Activated T-cell treated with anti-CD3 and anti-CD28 coated beads, Interleukin-2, amount 50 U/mL, for 4 hours (primary cell): ENCODE measurements at regions not wholly inside any gene's neighbourhood (a gene's known extent, or its start where the extent isn't known, plus 50 kb on each side); places are given as distances from the start of the nearest gene placed in this dataset.
A peak's percentile ranks its signal among the peaks of the same experiment; 100 is the strongest.

ENCODE experiments used
- ATAC-seq, 2 donors: fragments of 200-7000 bp; cut with Tn5 transposase; one replicate each; pipeline ENCODE4 v1.10.0; 2021
- DNase-seq: peaks from one replicate; pipeline ENCODE4 v3.0.0-alpha.2; 2020
- H3K27me3 Mint-ChIP-seq: one replicate; pipeline ENCODE4 v1.8.0; 2021; ENCODE audit warnings: low read depth, mixed read lengths
- H3K36me3 Mint-ChIP-seq: one replicate; pipeline ENCODE4 v1.8.0; 2022; ENCODE audit warnings: mixed read lengths; ENCODE audit not compliant: insufficient read depth
- H3K4me1 Mint-ChIP-seq: one replicate; pipeline ENCODE4 v1.8.0; 2021; ENCODE audit warnings: low read depth, mixed read lengths
- H3K4me3 Mint-ChIP-seq: one replicate; pipeline ENCODE4 v1.8.0; 2021; ENCODE audit warnings: mild to moderate bottlenecking, moderate library complexity, mixed read lengths
- H3K9me3 Mint-ChIP-seq: one replicate; pipeline ENCODE4 v1.8.0; 2021; ENCODE audit warnings: mixed read lengths

GRCh38 chr1:239436286-239436685 is 49.9 kb downstream of the CHRM3 start:
- Mint-ChIP-seq H3K4me1 (no peaks in the 10 kb centered on the region), H3K9me3 (no peaks in the 10 kb centered on the region), H3K36me3 (no peaks in the 10 kb centered on the region), H3K27me3 (peaks cover 3% of the 10 kb centered on the region), H3K4me3 (no peak overlapping the region)
- DNase-seq (no peak), ATAC-seq (no peak)

DNA sequence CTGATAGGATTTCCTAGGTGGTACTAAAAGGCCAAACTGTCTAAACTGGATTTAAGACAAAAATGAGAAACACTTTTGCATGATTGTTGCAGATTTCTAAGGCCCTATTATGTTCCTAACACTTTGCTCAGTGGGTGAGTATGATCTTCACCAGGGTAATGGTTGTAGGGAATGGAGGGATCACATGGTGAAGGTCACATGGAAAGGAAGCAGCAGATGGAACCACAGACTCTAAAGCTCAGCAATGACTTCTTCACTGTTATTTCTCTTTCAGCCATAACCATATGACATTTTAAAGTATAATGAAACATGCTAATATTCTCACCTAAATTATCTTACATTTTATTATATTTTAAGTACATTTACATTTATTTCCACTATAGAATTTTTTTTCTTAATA is 51.5 kb downstream of the CHRM3 start:
- H3K27me3 Mint-ChIP-seq, result peaks cover 3% of the 10 kb centered on the region
- ATAC-seq (no peak), DNase-seq (no peak)
- H3K4me1 Mint-ChIP-seq, result no peaks in the 10 kb centered on the region
- no peak overlapping the region for H3K4me3 Mint-ChIP-seq
- no peaks in the 10 kb centered on the region for H3K9me3 Mint-ChIP-seq
- H3K36me3 Mint-ChIP-seq, result no peaks in the 10 kb centered on the region

DNA sequence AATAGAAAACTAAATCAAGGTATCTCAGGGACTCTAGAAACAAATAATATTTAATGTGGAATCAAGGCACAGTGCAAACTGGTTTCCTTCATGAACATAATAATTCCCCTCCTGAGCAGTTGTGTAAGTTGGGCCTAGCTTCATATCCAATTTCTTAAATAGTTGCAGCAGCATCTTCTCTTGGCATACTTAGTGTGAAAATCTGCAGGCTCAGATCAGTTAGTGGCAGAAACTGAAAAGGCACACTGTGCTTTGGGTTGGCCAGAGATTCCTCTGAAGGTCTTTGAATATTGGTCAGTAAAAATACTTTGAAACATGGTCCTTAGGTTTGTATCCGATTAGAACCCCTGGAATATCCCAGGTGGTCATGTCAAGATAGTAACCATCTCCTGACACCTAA is 52.5 kb downstream of the CHRM3 start:
- ATAC-seq (no peak), DNase-seq (no peak)
- H3K27me3 Mint-ChIP-seq, result peaks cover 3% of the 10 kb centered on the region

GRCh38 chr1:239443361-239443760 is 57.0 kb downstream of the CHRM3 start:
- ATAC-seq, result no peak
- H3K27me3 Mint-ChIP-seq, result no peaks in the 10 kb centered on the region
- no peak for DNase-seq
- H3K9me3 Mint-ChIP-seq, result no peaks in the 10 kb centered on the region
- H3K36me3 Mint-ChIP-seq, result no peaks in the 10 kb centered on the region
- H3K4me1 Mint-ChIP-seq, result no peaks in the 10 kb centered on the region
- H3K4me3 Mint-ChIP-seq, result no peak overlapping the region

More for the DNA sequence above, 52.5 kb downstream of the CHRM3 start:
- H3K4me1 Mint-ChIP-seq, result no peaks in the 10 kb centered on the region
- H3K4me3 Mint-ChIP-seq, result no peak overlapping the region
- H3K9me3 Mint-ChIP-seq, result no peaks in the 10 kb centered on the region
- H3K36me3 Mint-ChIP-seq, result no peaks in the 10 kb centered on the region

- DNase-seq (no peak), ATAC-seq (no peak)
- H3K4me1 Mint-ChIP-seq, result no peaks in the 10 kb centered on the region
- no peaks in the 10 kb centered on the region for H3K9me3 Mint-ChIP-seq
- no peaks in the 10 kb centered on the region for H3K27me3 Mint-ChIP-seq
- H3K36me3 Mint-ChIP-seq, result no peaks in the 10 kb centered on the region
- no peak overlapping the region for H3K4me3 Mint-ChIP-seq
Observed at GRCh38 chr1:239446611-239447010, 60.2 kb downstream of the CHRM3 start.

GRCh38 chr1:239448911-239449310 is 62.5 kb downstream of the CHRM3 start:
- Mint-ChIP-seq H3K36me3 (no peaks in the 10 kb centered on the region), H3K27me3 (no peaks in the 10 kb centered on the region), H3K9me3 (no peaks in the 10 kb centered on the region), H3K4me1 (no peaks in the 10 kb centered on the region), H3K4me3 (no peak overlapping the region)
- DNase-seq (no peak), ATAC-seq (no peak)

GRCh38 chr1:239455743-239456142 is 69.4 kb downstream of the CHRM3 start:
- Mint-ChIP-seq H3K4me3 (no peak overlapping the region), H3K27me3 (no peaks in the 10 kb centered on the region), H3K9me3 (peaks cover 8% of the 10 kb centered on the region), H3K36me3 (no peaks in the 10 kb centered on the region), H3K4me1 (peaks cover 5% of the 10 kb centered on the region)
- DNase-seq (no peak), ATAC-seq (no peak)

GRCh38 chr1:239456788-239457187 is 70.4 kb downstream of the CHRM3 start:
- Mint-ChIP-seq H3K4me3 (no peak overlapping the region), H3K9me3 (peaks cover 8% of the 10 kb centered on the region), H3K36me3 (no peaks in the 10 kb centered on the region), H3K27me3 (no peaks in the 10 kb centered on the region), H3K4me1 (peaks cover 5% of the 10 kb centered on the region)
- ATAC-seq (no peak), DNase-seq (no peak)

- Mint-ChIP-seq H3K9me3 (peaks cover 8% of the 10 kb centered on the region), H3K4me1 (peaks cover 5% of the 10 kb centered on the region), H3K36me3 (no peaks in the 10 kb centered on the region), H3K4me3 (peak overlapping the region; percentile 67), H3K27me3 (no peaks in the 10 kb centered on the region)
- DNase-seq (no peak), ATAC-seq (no peak)
Observed at GRCh38 chr1:239457491-239458143, 71.2 kb downstream of the CHRM3 start.

DNA sequence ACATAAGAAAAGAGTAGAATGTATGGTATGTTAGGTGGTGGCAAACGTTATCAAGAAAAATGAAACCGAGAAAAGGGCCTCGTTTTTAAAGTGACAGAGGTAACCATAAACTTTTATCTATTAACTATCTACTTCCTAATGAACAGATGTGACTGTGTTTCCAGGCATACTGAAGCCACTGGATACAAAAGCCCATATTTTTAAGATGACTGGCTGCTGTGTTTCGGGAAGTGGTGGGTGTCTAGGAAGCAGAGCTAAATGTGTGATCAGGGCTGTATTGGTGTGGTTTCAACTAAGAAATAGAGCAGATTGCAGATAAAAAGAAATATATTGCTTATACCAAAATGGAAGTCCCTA is 71.8 kb downstream of the CHRM3 start:
- Mint-ChIP-seq H3K4me1 (peaks cover 5% of the 10 kb centered on the region), H3K9me3 (peaks cover 8% of the 10 kb centered on the region), H3K36me3 (no peaks in the 10 kb centered on the region), H3K27me3 (no peaks in the 10 kb centered on the region), H3K4me3 (peak overlapping the region; percentile 67)
- DNase-seq (no peak), ATAC-seq (no peak)

DNA sequence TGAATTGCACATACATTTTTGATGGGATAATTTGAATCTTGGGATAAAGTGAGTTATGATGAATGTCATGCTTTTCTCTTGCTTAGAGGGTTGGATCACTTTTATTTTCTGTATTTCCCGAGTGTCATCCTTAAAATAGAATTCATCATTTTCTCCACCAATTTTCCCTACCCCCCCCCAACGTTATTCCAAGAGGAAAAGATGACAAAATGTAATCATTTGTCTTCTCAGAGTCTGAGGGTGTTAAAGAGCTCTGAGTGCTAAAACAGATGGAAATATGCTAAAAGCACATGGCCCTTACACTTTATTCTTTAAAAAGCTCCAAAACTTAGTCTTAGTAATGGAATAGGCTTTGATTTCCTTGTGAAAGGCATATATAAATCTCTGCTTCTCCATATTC is 81.4 kb downstream of the CHRM3 start:
- Mint-ChIP-seq H3K27me3 (peaks cover 4% of the 10 kb centered on the region), H3K4me1 (no peaks in the 10 kb centered on the region), H3K9me3 (no peaks in the 10 kb centered on the region), H3K36me3 (no peaks in the 10 kb centered on the region), H3K4me3 (no peak overlapping the region)
- ATAC-seq (no peak), DNase-seq (no peak)

GRCh38 chr1:239478069-239478468 is 91.7 kb downstream of the CHRM3 start:
- ATAC-seq (no peak), DNase-seq (no peak)
- Mint-ChIP-seq H3K4me1 (no peaks in the 10 kb centered on the region), H3K4me3 (no peak overlapping the region), H3K36me3 (no peaks in the 10 kb centered on the region), H3K9me3 (peaks cover 20% of the 10 kb centered on the region), H3K27me3 (no peaks in the 10 kb centered on the region)

DNA sequence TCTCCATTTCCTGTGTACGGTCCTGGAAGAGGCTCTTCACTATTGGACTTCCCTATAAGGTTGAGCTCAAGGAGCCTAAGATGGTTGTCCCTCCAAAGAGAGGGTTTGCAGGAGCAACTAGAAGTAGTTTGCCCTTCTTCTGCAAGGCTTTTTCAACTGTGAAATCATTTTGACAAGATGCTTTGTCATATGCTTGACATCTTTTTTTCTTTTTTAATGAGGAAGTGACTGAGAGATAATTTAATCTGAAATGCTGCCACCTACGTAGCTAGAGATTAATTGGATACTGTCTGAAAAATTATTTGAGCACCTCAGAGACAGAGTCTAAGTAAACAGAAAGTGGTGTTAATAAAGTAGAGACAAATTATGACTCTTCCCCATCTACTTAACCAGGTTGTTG is 97.0 kb downstream of the CHRM3 start:
- no peak overlapping the region for H3K4me3 Mint-ChIP-seq
- peaks cover 15% of the 10 kb centered on the region for H3K9me3 Mint-ChIP-seq
- H3K4me1 Mint-ChIP-seq, result no peaks in the 10 kb centered on the region
- H3K27me3 Mint-ChIP-seq, result no peaks in the 10 kb centered on the region
- ATAC-seq (no peak), DNase-seq (no peak)
- H3K36me3 Mint-ChIP-seq, result no peaks in the 10 kb centered on the region

DNA sequence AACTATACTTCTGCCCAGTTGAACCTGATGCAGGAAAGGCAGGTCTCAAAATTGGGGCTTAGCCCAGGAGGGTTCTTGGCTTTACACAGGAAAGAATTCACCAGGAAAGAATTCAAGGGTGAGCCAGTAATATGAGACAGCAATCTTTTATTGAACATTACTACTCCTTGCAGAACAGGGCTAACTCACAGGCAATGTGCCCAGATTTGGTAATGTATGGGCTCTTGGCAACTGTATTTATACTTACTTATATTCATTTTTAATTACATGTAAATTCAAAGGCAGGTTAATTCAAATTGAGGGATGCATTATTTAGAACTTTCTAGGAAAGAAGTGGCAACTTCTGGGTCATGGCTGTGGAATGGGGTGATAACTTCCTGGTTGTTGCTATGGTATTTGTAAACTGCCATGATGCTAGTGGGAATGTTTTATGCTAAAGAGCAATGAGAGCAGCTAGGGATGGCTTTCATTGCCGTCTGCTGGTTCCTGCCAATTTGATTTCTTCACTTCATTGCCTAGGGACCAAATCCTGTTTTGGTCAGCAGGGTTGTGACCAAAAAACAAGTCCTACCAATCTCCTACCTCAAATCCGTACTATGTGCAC is 107.5 kb downstream of the CHRM3 start:
- Mint-ChIP-seq H3K27me3 (no peaks in the 10 kb centered on the region), H3K4me3 (no peak overlapping the region), H3K36me3 (no peaks in the 10 kb centered on the region), H3K4me1 (no peaks in the 10 kb centered on the region), H3K9me3 (peaks cover under 1% of the 10 kb centered on the region)
- ATAC-seq, result no peak
- DNase-seq, result no peak

GRCh38 chr1:239505094-239505493 is 118.7 kb downstream of the CHRM3 start:
- Mint-ChIP-seq H3K4me1 (peaks cover 18% of the 10 kb centered on the region), H3K27me3 (no peaks in the 10 kb centered on the region), H3K9me3 (peaks cover 33% of the 10 kb centered on the region), H3K36me3 (peaks cover 4% of the 10 kb centered on the region), H3K4me3 (no peak overlapping the region)
- ATAC-seq, result no peak
- no peak for DNase-seq
